ENCODE measurements at regions not wholly inside any gene's neighbourhood (a gene's known extent, or its start where the extent isn't known, plus 50 kb on each side); places are given as distances from the start of the nearest gene placed in this dataset.

DNA sequence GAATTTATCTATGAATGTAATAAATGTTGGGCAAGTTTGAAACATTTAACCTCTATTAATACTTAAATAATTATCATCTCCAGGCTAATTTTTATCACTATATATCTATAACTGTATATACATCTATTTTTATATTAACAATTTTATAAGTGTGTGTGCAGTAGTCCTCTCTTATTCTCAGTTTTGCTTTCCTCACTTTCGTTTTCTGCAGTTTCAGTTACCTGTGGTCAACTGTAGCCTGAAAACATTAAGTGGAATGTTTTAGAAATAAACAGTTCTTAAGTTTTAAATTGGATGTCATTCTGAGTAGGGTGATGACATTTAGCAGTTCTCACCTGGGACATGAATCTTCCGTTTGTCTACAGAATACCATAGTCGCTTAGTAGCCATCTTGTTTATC is 379.4 kb upstream of the MAN1A1 start:
- TF ChIP-seq CTCF (optimal IDR thresholded peaks at IDR 0.05 in 1 of 3, IDR thresholded peaks at IDR 0.05 in 1 of 3, conservative IDR thresholded peaks at IDR 0.05 in 1 of 3; ENCODE audit: extremely low read depth in 1 of 3, insufficient read depth in 2 of 3, low read length in 3 of 3) (no peak), EZH2 (IDR thresholded peaks at IDR 0.05; ENCODE audit: low read length) (no peak)
- DNase-seq (ENCODE audit: low read depth, low spot score) (no peak), FAIRE-seq (no peak)
- H3K36me3 ChIP-seq (ENCODE audit: control insufficient read depth in 2 of 2, extremely low read depth in 1 of 2, insufficient read depth in 2 of 2, low read length in 2 of 2), result no peaks in the 10 kb centered on the region
- no peaks in the 10 kb centered on the region for H3K9me1 ChIP-seq (ENCODE audit: control insufficient read depth, extremely low read depth, insufficient read depth, low read length)
- no peak overlapping the region for H3K27ac ChIP-seq (ENCODE audit: control insufficient read depth, insufficient read depth, low read length)
- no peaks in the 10 kb centered on the region for H3K79me2 ChIP-seq (ENCODE audit: control insufficient read depth, insufficient read depth, low read length)
- H4K20me1 ChIP-seq (ENCODE audit: control insufficient read depth, extremely low read depth, insufficient read depth, low read length), result no peaks in the 10 kb centered on the region
- H3K27me3 ChIP-seq (ENCODE audit: control insufficient read depth, extremely low read depth, insufficient read depth, low read length), result no peaks in the 10 kb centered on the region
- H3K9me3 ChIP-seq (ENCODE audit: control insufficient read depth, low read depth, low read length), result no peaks in the 10 kb centered on the region
- H3K4me1 ChIP-seq (ENCODE audit: control insufficient read depth, extremely low read depth, insufficient read depth, low read length), result peaks cover 8% of the 10 kb centered on the region
- H3K4me3 ChIP-seq (ENCODE audit: control insufficient read depth in 2 of 3, extremely low read depth in 1 of 3, insufficient read depth in 2 of 3, low read depth in 1 of 3, low read length in 3 of 3), result no peak overlapping the region
- H3K9ac ChIP-seq (ENCODE audit: control insufficient read depth, extremely low read depth, insufficient read depth, low read length), result no peak overlapping the region
- H3K4me2 ChIP-seq (ENCODE audit: control insufficient read depth, extremely low read depth, insufficient read depth, low read depth, low read length), result no peak overlapping the region
- dilution Hi-C loops (cut with MboI; ENCODE audit: extremely low pct_ligation_motif_present, low sequenced_read_pairs), result no loop called here
- H2AFZ ChIP-seq (ENCODE audit: control insufficient read depth, low read length), result no peak overlapping the region

GRCh38 chr6:119728220-119728750 is 378.7 kb upstream of the MAN1A1 start:
- Histone ChIP-seq H3K4me3 (ENCODE audit: control insufficient read depth in 2 of 3, extremely low read depth in 1 of 3, insufficient read depth in 2 of 3, low read depth in 1 of 3, low read length in 3 of 3) (no peak overlapping the region), H3K36me3 (ENCODE audit: control insufficient read depth in 2 of 2, extremely low read depth in 1 of 2, insufficient read depth in 2 of 2, low read length in 2 of 2) (no peaks in the 10 kb centered on the region), H4K20me1 (ENCODE audit: control insufficient read depth, extremely low read depth, insufficient read depth, low read length) (no peaks in the 10 kb centered on the region), H3K9ac (ENCODE audit: control insufficient read depth, extremely low read depth, insufficient read depth, low read length) (no peak overlapping the region), H3K4me2 (ENCODE audit: control insufficient read depth, extremely low read depth, insufficient read depth, low read depth, low read length) (no peak overlapping the region), H3K79me2 (ENCODE audit: control insufficient read depth, insufficient read depth, low read length) (no peaks in the 10 kb centered on the region), H3K27ac (ENCODE audit: control insufficient read depth, insufficient read depth, low read length) (no peak overlapping the region), H3K4me1 (ENCODE audit: control insufficient read depth, extremely low read depth, insufficient read depth, low read length) (peaks cover 8% of the 10 kb centered on the region), H3K27me3 (ENCODE audit: control insufficient read depth, extremely low read depth, insufficient read depth, low read length) (no peaks in the 10 kb centered on the region), H3K9me3 (ENCODE audit: control insufficient read depth, low read depth, low read length) (no peaks in the 10 kb centered on the region), H3K9me1 (ENCODE audit: control insufficient read depth, extremely low read depth, insufficient read depth, low read length) (no peaks in the 10 kb centered on the region), H2AFZ (ENCODE audit: control insufficient read depth, low read length) (no peak overlapping the region)
- FAIRE-seq (no peak), DNase-seq (ENCODE audit: low read depth, low spot score) (no peak)
- dilution Hi-C loops (cut with MboI; ENCODE audit: extremely low pct_ligation_motif_present, low sequenced_read_pairs), result no loop called here
- TF ChIP-seq EZH2 (IDR thresholded peaks at IDR 0.05; ENCODE audit: low read length) (no peak), CTCF (optimal IDR thresholded peaks at IDR 0.05 in 1 of 3, IDR thresholded peaks at IDR 0.05 in 1 of 3, conservative IDR thresholded peaks at IDR 0.05 in 1 of 3; ENCODE audit: extremely low read depth in 1 of 3, insufficient read depth in 2 of 3, low read length in 3 of 3) (no peak)

Data from keratinocyte (primary cell).